Stimulated activated CD8-positive, alpha-beta memory T cell treated with anti-CD3 and anti-CD28 coated beads, Interleukin-2, amount 100 ng/mL, for 1 hour (primary cell): ENCODE measurements at regions not wholly inside any gene's neighbourhood (a gene's known extent, or its start where the extent isn't known, plus 50 kb on each side); places are given as distances from the start of the nearest gene placed in this dataset.
"Not testable (repeated sequence)": the region's sequence is repeated elsewhere in the genome, so short reads cannot be mapped to it uniquely, and the experiment has no call there.

ENCODE experiments used
- DNase-seq, 2 donors: peaks; one replicate each; pipeline ENCODE4 v3.0.0-alpha.2; 2020; ENCODE audit warnings: low read depth in 2 of 2

DNA sequence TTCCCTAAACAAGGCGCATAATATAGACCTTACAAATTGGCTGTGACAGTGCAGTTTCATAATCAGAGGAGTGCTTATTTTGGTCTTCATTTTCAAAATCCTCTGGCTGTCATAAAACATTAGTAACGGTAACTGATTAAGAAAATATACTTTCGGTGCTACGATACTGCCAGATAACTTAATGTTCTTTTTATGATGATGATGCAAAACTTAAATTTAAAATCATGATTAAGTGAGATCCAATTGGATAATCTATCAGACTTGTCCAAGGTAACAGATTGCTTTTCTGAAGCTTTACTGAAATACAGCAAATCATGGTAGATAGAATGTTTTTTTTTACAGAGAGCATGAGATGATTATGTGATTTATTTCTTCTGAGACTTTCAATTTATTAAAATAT, 364.2 kb upstream of the CNTN3 start:
- DNase-seq: no peak

DNA sequence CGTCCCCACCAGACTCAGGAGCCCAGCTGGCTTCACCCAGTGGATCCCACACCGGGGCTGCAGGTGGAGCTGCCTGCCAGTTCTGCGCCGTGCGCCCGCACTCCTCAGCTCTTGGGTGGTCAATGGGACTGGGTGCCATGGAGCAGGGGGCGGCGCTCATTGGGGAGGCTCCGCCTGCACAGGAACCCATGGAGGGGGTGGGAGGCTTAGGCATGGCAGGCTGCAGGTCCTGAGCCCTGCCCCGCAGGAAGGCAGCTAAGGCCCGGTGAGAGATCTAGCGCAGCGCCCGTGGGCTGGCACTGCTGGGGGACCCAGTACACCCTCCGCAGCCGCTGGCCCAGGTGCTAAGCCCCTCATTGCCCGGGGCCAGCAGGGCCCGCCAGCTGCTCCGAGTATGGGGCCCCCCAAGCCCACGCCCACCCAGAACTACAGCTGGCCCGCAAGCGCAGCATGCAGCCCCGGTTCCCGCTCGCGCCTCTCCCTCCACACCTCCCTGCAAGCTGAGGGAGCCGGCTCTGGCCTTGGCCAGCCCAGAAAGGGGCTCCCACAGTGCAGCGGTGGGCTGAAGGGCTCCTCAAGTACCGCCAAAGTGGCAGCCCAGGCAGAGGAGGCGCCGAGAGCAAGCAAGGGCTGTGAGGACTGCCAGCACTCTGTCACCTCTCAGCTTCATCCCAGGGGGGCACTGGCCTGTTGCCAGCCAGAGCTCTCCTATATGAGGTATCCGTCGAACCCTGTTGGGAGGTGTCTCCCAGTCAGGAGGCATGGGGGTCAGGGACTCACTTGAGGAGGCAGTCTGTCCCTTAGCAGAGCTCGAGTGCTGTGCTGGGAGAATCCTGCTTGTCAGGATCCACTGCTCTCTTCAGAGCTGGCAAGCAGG, 370.8 kb upstream of the CNTN3 start:
- DNase-seq: not testable (repeated sequence)

GRCh38 chr3:74988095-74988494, 373.6 kb upstream of the CNTN3 start:
- DNase-seq: no peak

DNA sequence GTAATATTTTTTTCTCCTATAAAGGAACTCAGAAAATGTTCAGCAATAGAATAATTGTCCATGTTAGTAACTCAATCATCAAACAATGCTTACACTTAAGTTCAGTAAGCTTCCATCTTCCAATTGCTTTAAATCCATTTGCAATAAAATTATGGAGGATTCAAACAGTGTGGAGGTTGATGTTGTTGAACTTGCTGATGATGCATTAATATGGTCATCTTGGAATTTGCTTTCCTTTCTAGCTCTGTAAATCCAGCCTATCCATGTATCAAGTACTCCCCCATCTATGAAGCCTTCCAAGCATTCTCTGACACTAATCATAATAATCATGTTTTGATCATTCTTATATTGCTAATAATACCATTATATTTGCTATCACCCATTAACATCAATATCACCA, 378.4 kb upstream of the CNTN3 start:
- no peak for DNase-seq

- no peak for DNase-seq
Observed at GRCh38 chr3:75001330-75001729, 386.9 kb upstream of the CNTN3 start.

GRCh38 chr3:75012791-75013331, 398.4 kb upstream of the CNTN3 start:
- DNase-seq: no peak

DNA sequence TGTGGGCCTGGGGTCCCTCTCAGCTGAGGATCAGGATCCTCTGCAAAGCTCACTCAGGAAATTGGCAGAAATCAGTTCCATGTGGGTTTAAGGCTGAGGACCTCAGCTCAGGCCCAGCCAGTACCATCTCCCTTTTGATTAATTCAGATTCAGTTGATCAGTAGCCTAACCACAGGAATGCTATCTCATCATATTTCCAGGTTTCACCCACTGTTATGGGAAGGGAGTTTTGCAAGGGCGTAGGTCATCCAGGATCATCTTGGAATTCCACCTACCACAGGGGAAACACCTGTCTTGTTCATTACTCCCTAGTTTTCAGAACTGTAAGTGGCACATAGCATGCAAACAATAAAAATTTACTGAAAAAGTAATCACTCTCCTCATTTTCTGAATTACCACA, 399.5 kb upstream of the CNTN3 start:
- DNase-seq: no peak

DNA sequence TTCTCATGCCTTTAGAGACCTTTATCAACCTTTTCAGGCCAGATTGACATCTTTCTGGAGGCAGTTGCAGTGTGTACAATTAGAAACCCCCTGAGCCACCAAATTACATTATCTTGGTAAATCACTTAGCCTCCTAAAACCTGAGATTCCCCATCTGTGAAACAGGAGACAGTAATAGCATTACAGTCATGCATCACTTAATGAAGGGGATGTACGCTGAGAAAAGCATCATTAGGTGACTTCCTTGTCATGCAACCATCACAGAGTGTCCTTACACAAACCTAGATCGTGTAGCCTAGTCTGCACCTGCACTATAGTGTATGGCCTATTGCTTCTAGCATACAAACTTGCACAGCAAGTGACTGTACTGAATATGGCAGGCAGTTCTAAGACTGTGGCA, 400.8 kb upstream of the CNTN3 start:
- DNase-seq: no peak

- no peak for DNase-seq
Observed at GRCh38 chr3:75035146-75035545, 420.7 kb upstream of the CNTN3 start.

DNA sequence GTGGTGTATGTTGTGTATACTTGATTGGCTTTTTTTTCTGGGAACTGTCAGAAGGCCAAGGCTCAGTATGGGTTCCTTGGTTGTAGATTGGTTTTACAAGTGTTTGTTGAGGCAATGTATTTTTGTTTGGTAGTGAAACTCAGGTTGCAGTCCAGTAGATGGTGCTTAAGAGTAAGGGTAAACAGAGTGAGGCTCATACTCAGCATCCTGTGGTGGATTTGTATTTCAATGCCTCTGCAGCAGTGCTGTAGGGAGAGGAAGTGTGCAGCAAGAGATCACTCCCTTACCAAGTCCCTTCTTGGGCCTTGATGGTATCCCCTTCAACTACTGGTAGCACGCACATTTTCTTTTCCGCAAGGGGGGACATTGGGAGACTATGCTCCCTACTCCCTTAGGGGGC, 428.5 kb upstream of the CNTN3 start:
- no peak for DNase-seq

- DNase-seq: no peak
Observed at GRCh38 chr3:75048650-75049049, 434.2 kb upstream of the CNTN3 start.

DNA sequence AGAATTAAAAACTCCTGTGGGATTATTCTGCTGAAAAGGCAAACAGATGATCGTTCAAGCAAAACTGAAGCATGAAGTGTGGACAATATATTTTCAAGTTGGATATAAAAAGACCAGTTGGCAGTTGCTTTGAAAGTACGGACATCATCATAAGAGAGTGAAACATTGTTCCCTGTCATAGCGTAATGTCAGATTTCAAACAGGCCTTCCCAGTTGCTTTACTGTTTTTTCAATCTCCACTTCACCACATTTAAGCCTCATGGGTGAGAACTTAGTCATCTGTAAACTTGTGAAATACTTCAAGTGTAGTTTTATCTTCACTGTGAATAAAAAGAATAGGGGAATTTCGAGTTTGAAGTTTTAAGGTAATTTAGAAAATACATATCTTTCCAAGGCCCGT, 435.1 kb upstream of the CNTN3 start:
- no peak for DNase-seq

GRCh38 chr3:75059120-75059519, 444.7 kb upstream of the CNTN3 start:
- no peak for DNase-seq

DNA sequence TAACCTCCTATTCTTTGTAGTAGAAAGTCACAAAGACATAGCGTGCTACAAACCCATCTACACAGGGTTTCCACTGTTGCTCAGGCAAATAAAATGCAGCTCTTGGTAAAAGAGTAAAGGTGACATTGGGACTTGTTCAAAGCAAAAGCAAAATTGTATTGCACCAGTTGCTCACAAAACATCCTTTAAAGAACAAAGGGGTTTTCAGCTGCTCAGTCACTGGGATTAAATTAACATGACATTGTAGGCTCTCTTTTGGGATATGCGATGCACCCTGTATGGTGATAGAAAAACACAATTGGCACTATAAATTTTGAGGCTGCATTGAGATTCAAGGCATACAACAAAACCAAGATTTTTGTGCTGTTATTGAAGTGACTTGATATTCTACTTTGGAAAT, 447.3 kb upstream of the CNTN3 start:
- DNase-seq: no peak

GRCh38 chr3:75075158-75075557, 460.7 kb upstream of the CNTN3 start:
- no peak for DNase-seq

- no peak for DNase-seq
Observed at GRCh38 chr3:75076481-75076880, 462.0 kb upstream of the CNTN3 start.

- DNase-seq: no peak
Observed at GRCh38 chr3:75078290-75078689, 463.8 kb upstream of the CNTN3 start.

DNA sequence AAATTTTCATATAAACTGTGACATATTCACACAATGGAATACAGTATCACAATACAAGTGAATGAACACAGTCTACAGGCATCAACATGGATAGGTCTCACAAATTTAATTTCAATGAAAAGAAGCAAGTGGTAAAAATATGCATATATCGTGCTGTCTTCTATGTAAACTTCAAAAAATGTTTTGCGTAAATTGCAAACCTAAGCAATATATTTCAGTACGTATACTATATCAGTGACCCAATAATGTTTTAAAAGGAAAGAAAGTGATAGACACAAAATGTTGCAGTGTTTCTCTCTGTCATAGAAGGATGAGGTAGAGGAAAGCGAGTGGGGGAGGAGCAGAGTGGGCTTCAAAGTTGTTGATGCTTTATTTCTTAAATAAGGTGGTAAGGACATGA, 468.4 kb upstream of the CNTN3 start:
- no peak for DNase-seq

DNA sequence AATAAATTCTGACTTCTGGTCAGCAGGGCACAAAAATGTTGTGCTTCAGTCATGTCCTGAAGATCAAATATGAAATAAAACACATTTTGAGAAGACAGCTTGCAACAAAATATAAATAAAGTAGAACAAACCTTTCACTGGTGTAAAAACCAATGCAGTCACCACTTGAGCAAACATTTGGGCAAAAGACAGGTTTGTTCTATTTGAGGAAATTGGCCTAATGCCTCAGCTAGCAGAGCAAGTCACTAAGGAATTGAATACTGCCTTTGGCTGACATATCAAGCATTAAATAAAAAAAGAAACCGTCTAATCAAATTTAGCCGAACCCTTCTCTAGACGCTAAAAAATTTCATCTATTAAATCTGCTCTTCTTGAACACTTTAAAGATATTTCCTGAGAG, 475.4 kb upstream of the CNTN3 start:
- no peak for DNase-seq

- DNase-seq: no peak
Observed at GRCh38 chr3:75101329-75102147, 487.1 kb upstream of the CNTN3 start.

DNA sequence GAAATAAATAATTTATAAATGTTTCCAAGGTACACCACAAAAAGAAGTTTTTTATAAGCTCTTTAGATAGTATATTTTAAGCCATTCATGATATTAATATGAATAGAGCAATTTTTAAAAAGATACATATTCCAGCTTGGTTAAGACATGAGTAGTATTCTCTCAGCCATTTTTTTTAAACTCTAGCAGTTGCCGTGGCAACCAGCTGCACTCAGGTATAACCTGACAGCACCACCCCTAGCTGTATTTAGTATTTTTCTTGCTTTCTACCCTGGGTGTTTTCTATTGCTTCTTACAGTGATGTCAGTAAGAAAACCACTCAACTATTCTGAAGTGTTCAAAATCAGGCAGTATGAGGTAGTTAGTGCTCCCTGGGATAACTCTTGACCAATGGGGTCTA, 496.3 kb upstream of the CNTN3 start:
- no peak for DNase-seq

DNA sequence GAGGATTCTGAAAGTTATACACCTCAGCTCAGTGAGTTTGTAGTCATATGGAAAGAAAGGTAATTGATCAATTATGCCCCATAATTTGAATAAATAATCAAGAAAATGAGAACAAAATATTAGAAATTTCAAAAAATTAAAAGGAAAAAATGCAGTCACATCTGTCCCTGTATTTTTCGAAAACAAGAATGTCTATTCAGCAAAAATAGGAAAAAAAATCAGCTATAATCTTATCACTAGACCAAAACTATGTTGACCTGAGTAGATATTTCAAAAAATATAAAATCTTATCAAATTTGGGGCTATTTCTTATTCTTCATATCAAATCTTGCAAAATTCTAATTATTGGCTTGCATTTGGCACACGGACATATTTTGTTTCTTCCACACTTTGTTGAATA, 501.2 kb upstream of the CNTN3 start:
- no peak for DNase-seq

GRCh38 chr3:75118779-75119178, 504.3 kb upstream of the CNTN3 start:
- no peak for DNase-seq
